ENCODE measurements at regions not wholly inside any gene's neighbourhood (a gene's known extent, or its start where the extent isn't known, plus 50 kb on each side); places are given as distances from the start of the nearest gene placed in this dataset.

- H3K4me3 ChIP-seq (ENCODE audit: low read depth in 2 of 2, low read length in 2 of 2): no peak overlapping the region
- no peak for TF ChIP-seq POLR2AphosphoS5 (IDR thresholded peaks at IDR 0.05; ENCODE audit: low read depth, low read length)
- no peak for TF ChIP-seq CTCF (IDR thresholded peaks at IDR 0.05)
- TF ChIP-seq SIN3A (IDR thresholded peaks at IDR 0.05; ENCODE audit: borderline replicate concordance, insufficient read depth, low read depth, low read length): no peak
- TF ChIP-seq TCF7L2 (IDR thresholded peaks at IDR 0.05; ENCODE audit: low read depth, low read length): no peak
- TF ChIP-seq REST (IDR thresholded peaks at IDR 0.05; ENCODE audit: insufficient read depth in 1 of 2, low read depth in 2 of 2, low read length in 1 of 2): no peak
- no TSS peak for BruUV-seq (replicated peaks)
- no peaks in the 10 kb centered on the region for H3K27me3 ChIP-seq (ENCODE audit: control insufficient read depth, insufficient read depth, low read length)
- ChIA-PET CTCF (no interaction called here), POLR2A (no interaction called here)
- no peaks in the 10 kb centered on the region for H3K4me1 ChIP-seq (ENCODE audit: control insufficient read depth, insufficient read depth, low read length)
- ATAC-seq: no peak
- H3K36me3 ChIP-seq (ENCODE audit: control insufficient read depth, insufficient read depth, low read length): no peaks in the 10 kb centered on the region
- no peaks in the 10 kb centered on the region for H3K9me3 ChIP-seq (ENCODE audit: control insufficient read depth, insufficient read depth, low read depth, low read length)
- no peak for DNase-seq (ENCODE audit: low read depth, low spot score)
- in situ Hi-C loops (cut with HindIII; ENCODE audit: low pct_unique_long_range_greater_than_20kb, low sequenced_read_pairs) (no loop called here), intact Hi-C loops (cut with micrococcal nuclease; ENCODE audit: unreplicated experiment) (no loop called here)
- H3K27ac ChIP-seq (ENCODE audit: low read length): no peak overlapping the region
These were observed 194.3 kb upstream of the MTNR1B start for GRCh38 chr11:92775003-92775676.

GRCh38 chr11:92776676-92777075 lies 192.8 kb upstream of the MTNR1B start:
- Histone ChIP-seq H3K36me3 (ENCODE audit: control insufficient read depth, insufficient read depth, low read length) (no peaks in the 10 kb centered on the region), H3K9me3 (ENCODE audit: control insufficient read depth, insufficient read depth, low read depth, low read length) (no peaks in the 10 kb centered on the region), H3K4me1 (ENCODE audit: control insufficient read depth, insufficient read depth, low read length) (no peaks in the 10 kb centered on the region), H3K27me3 (ENCODE audit: control insufficient read depth, insufficient read depth, low read length) (no peaks in the 10 kb centered on the region), H3K4me3 (ENCODE audit: low read depth in 2 of 2, low read length in 2 of 2) (no peak overlapping the region), H3K27ac (ENCODE audit: low read length) (no peak overlapping the region)
- no peak for ATAC-seq
- ChIA-PET CTCF (no interaction called here), POLR2A (no interaction called here)
- no TSS peak for BruUV-seq (replicated peaks)
- DNase-seq (ENCODE audit: low read depth, low spot score): no peak
- intact Hi-C loops (cut with micrococcal nuclease; ENCODE audit: unreplicated experiment): no loop called here
- no peak for TF ChIP-seq CTCF (IDR thresholded peaks at IDR 0.05)
- no peak for TF ChIP-seq TCF7L2 (IDR thresholded peaks at IDR 0.05; ENCODE audit: low read depth, low read length)
- TF ChIP-seq REST (IDR thresholded peaks at IDR 0.05; ENCODE audit: insufficient read depth in 1 of 2, low read depth in 2 of 2, low read length in 1 of 2): no peak
- TF ChIP-seq SIN3A (IDR thresholded peaks at IDR 0.05; ENCODE audit: borderline replicate concordance, insufficient read depth, low read depth, low read length): no peak
- no peak for TF ChIP-seq POLR2AphosphoS5 (IDR thresholded peaks at IDR 0.05; ENCODE audit: low read depth, low read length)
- in situ Hi-C loops (cut with HindIII; ENCODE audit: low pct_unique_long_range_greater_than_20kb, low sequenced_read_pairs): no loop called here

Measured in Panc1 (cell line).